MCF 10A (cell line): ENCODE measurements at regions not wholly inside any gene's neighbourhood (a gene's known extent, or its start where the extent isn't known, plus 50 kb on each side); places are given as distances from the start of the nearest gene placed in this dataset.
"Not testable (repeated sequence)": the region's sequence is repeated elsewhere in the genome, so short reads cannot be mapped to it uniquely, and the experiment has no call there.

Experiments
- BruUV-seq: library from RNA; stranded (reverse); fragments of 400-500 nt; replicated peaks from 2 replicates; lab custom pipeline; 2021; lab: Mats Ljungman, UMichigan
- CTCF ChIA-PET: fragments of 300-600 bp; sonication (Branson Sonifier 250); formaldehyde crosslinking; extraction: SDS; loops from one replicate; lab custom pipeline; 2021; ENCODE audit warnings: antibody characterized with exemption, inconsistent platforms; lab: Yijun Ruan, JAX
- POLR2A ChIA-PET: fragments of 300-600, 350-650 bp; sonication (Branson Sonifier 250); formaldehyde crosslinking; extraction: SDS; loops from one replicate; lab custom pipeline; 2020; ENCODE audit warnings: antibody characterized with exemption, inconsistent platforms; lab: Yijun Ruan, JAX
- DNase-seq: peaks from one replicate; pipeline ENCODE4 v3.0.0-alpha.2; 2018; ENCODE audit not compliant: unreplicated experiment
- H3K27ac Mint-ChIP-seq: one replicate; pipeline ENCODE4 v1.8.0; 2022; ENCODE audit warnings: mild to moderate bottlenecking, low read depth, mixed read lengths; ENCODE audit not compliant: unreplicated experiment
- H3K27me3 Mint-ChIP-seq: one replicate; pipeline ENCODE4 v1.8.0; 2022; ENCODE audit warnings: mixed read lengths; ENCODE audit not compliant: insufficient read depth, unreplicated experiment
- H3K36me3 Mint-ChIP-seq: one replicate; pipeline ENCODE4 v1.8.0; 2022; ENCODE audit warnings: mild to moderate bottlenecking, moderate library complexity, mixed read lengths; ENCODE audit not compliant: insufficient read depth, unreplicated experiment
- H3K4me1 Mint-ChIP-seq: one replicate; pipeline ENCODE4 v1.8.0; 2022; ENCODE audit warnings: mixed read lengths; ENCODE audit not compliant: insufficient read depth, unreplicated experiment
- H3K4me3 Mint-ChIP-seq: one replicate; pipeline ENCODE4 v1.8.0; 2022; ENCODE audit warnings: mild to moderate bottlenecking, moderate library complexity, mixed read lengths; ENCODE audit not compliant: unreplicated experiment
- H3K9me3 Mint-ChIP-seq: one replicate; pipeline ENCODE4 v1.8.0; 2022; ENCODE audit warnings: mixed read lengths; ENCODE audit not compliant: unreplicated experiment
- CTCF ChIP-seq: fragments of 200-600 bp; IDR thresholded peaks from one replicate; pipeline ENCODE4 v1.8.0; 2022; ENCODE audit warnings: antibody characterized with exemption, mild to moderate bottlenecking; ENCODE audit not compliant: unreplicated experiment
- intact Hi-C: fragments of 100-400 bp; cut with micrococcal nuclease; formaldehyde crosslinking; loops from 2 replicates; pipeline ENCODE4 v1.14.1; 2022

GRCh38 chrX:89871662-89872061, 50.0 kb upstream of the TGIF2LX start:
- H3K27ac Mint-ChIP-seq, BruUV-seq, H3K9me3 Mint-ChIP-seq, H3K36me3 Mint-ChIP-seq, H3K27me3 Mint-ChIP-seq, H3K4me1 Mint-ChIP-seq, H3K4me3 Mint-ChIP-seq, CTCF ChIA-PET, intact Hi-C loops, POLR2A ChIA-PET: not testable (repeated sequence)
- peak; percentile 36 for DNase-seq
- peak; percentile 61 for TF ChIP-seq CTCF
